Fibroblast of skin of abdomen (primary cell): ENCODE measurements at regions not wholly inside any gene's neighbourhood (a gene's known extent, or its start where the extent isn't known, plus 50 kb on each side); places are given as distances from the start of the nearest gene placed in this dataset.
"Not testable (repeated sequence)": the region's sequence is repeated elsewhere in the genome, so short reads cannot be mapped to it uniquely, and the experiment has no call there.

Experiments
- DNase-seq: peaks from one replicate; pipeline ENCODE4 v3.0.0-alpha.2; 2013

- DNase-seq: no peak
Observed at GRCh38 chr6:104500265-104500664, 359.5 kb downstream of the HACE1 start.

GRCh38 chr6:104486035-104486434, 373.7 kb downstream of the HACE1 start:
- no peak for DNase-seq

GRCh38 chr6:104484626-104485025, 375.1 kb downstream of the HACE1 start:
- no peak for DNase-seq

- no peak for DNase-seq
Observed at GRCh38 chr6:104484191-104484590, 375.5 kb downstream of the HACE1 start.

- DNase-seq: peak; percentile 3
Observed at GRCh38 chr6:104483225-104483834, 376.4 kb downstream of the HACE1 start.

- DNase-seq: no peak
Observed at GRCh38 chr6:104477569-104477968, 382.1 kb downstream of the HACE1 start.

GRCh38 chr6:104473021-104473429, 386.7 kb downstream of the HACE1 start:
- DNase-seq: no peak

GRCh38 chr6:104472021-104472901, 387.5 kb downstream of the HACE1 start:
- DNase-seq: no peak

- no peak for DNase-seq
Observed at GRCh38 chr6:104466306-104466705, 393.4 kb downstream of the HACE1 start.

GRCh38 chr6:104462811-104463599, 396.7 kb downstream of the HACE1 start:
- no peak for DNase-seq

GRCh38 chr6:104460738-104461483, 398.8 kb downstream of the HACE1 start:
- DNase-seq: no peak

- no peak for DNase-seq
Observed at GRCh38 chr6:104459543-104459942, 400.2 kb downstream of the HACE1 start.

GRCh38 chr6:104449918-104450317, 409.8 kb downstream of the HACE1 start:
- no peak for DNase-seq

- not testable (repeated sequence) for DNase-seq
Observed at GRCh38 chr6:104446101-104447080, 413.3 kb downstream of the HACE1 start.

- DNase-seq: no peak
Observed at GRCh38 chr6:104434519-104434918, 425.2 kb downstream of the HACE1 start.

GRCh38 chr6:104431096-104431495, 428.6 kb downstream of the HACE1 start:
- DNase-seq: no peak

GRCh38 chr6:104428184-104428583, 431.5 kb downstream of the HACE1 start:
- DNase-seq: no peak

- no peak for DNase-seq
Observed at GRCh38 chr6:104423691-104424090, 436.0 kb downstream of the HACE1 start.

GRCh38 chr6:104421650-104422049, 438.1 kb downstream of the HACE1 start:
- DNase-seq: no peak

- no peak for DNase-seq
Observed at GRCh38 chr6:104418839-104419238, 440.9 kb downstream of the HACE1 start.

GRCh38 chr6:104418125-104418524, 441.6 kb downstream of the HACE1 start:
- no peak for DNase-seq
